ENCODE measurements at regions not wholly inside any gene's neighbourhood (a gene's known extent, or its start where the extent isn't known, plus 50 kb on each side); places are given as distances from the start of the nearest gene placed in this dataset.

- H3K27ac Mint-ChIP-seq (ENCODE audit: low read depth): no peak overlapping the region
- no peak overlapping the region for H3K4me3 Mint-ChIP-seq
- H3K4me1 Mint-ChIP-seq: peaks cover 10% of the 10 kb centered on the region
- H3K9me3 Mint-ChIP-seq: peaks cover 11% of the 10 kb centered on the region
- H3K36me3 Mint-ChIP-seq (ENCODE audit: insufficient read depth): peaks cover 3% of the 10 kb centered on the region
- DNase-seq (ENCODE audit: low spot score in 2 of 2) (no peak), ATAC-seq (replicated peaks; ENCODE audit: extremely low read depth, poor library complexity, severe bottlenecking) (no peak)
- H3K27me3 Mint-ChIP-seq: peaks cover 4% of the 10 kb centered on the region
Observed at GRCh38 chr2:239590276-239590675, 189.5 kb upstream of the HDAC4 start.

- H3K36me3 Mint-ChIP-seq (ENCODE audit: insufficient read depth): peaks cover 3% of the 10 kb centered on the region
Observed at GRCh38 chr2:239589833-239590232, 189.0 kb upstream of the HDAC4 start.

DNA sequence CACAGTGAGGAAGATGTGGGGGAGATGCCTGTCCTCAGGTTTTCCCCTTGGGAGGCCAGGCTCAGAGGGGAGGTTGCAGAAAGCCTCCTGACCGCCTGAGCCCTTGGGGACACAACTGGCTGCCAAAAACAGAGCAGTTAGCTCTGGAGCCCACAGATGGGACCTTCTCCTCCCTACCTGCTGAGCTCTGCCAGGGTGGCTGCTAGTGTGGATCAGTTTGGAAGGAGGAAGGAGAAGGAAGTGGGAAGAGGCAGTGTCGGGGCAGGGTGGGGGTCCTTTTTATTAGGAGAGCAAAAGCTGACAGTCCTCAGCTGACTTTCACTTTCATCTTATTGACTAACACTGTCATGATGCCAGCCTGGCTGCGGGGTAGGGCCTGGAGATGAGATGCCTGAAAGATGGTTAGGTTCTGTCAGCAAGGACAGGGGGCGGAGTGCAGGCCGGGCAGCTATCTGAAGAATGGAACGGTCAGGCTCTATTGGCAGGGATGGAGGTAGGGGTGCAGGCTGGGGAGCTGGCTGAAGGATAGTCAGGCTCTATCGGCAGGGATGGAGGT is 188.5 kb upstream of the HDAC4 start:
- no peak overlapping the region for H3K27ac Mint-ChIP-seq (ENCODE audit: low read depth)
- H3K4me1 Mint-ChIP-seq: peaks cover 10% of the 10 kb centered on the region
- ATAC-seq (replicated peaks; ENCODE audit: extremely low read depth, poor library complexity, severe bottlenecking) (no peak), DNase-seq (ENCODE audit: low spot score in 2 of 2) (no peak)
- H3K36me3 Mint-ChIP-seq (ENCODE audit: insufficient read depth): peaks cover 3% of the 10 kb centered on the region
- H3K4me3 Mint-ChIP-seq: no peak overlapping the region
- H3K9me3 Mint-ChIP-seq: peaks cover 11% of the 10 kb centered on the region
- H3K27me3 Mint-ChIP-seq: peaks cover 13% of the 10 kb centered on the region

More at GRCh38 chr2:239589833-239590232, 189.0 kb upstream of the HDAC4 start:
- no peak for DNase-seq (ENCODE audit: low spot score in 2 of 2)
- H3K27ac Mint-ChIP-seq (ENCODE audit: low read depth): no peak overlapping the region
- ATAC-seq (replicated peaks; ENCODE audit: extremely low read depth, poor library complexity, severe bottlenecking): no peak
- peaks cover 10% of the 10 kb centered on the region for H3K4me1 Mint-ChIP-seq
- peaks cover 8% of the 10 kb centered on the region for H3K27me3 Mint-ChIP-seq
- no peak overlapping the region for H3K4me3 Mint-ChIP-seq
- peaks cover 11% of the 10 kb centered on the region for H3K9me3 Mint-ChIP-seq

DNA sequence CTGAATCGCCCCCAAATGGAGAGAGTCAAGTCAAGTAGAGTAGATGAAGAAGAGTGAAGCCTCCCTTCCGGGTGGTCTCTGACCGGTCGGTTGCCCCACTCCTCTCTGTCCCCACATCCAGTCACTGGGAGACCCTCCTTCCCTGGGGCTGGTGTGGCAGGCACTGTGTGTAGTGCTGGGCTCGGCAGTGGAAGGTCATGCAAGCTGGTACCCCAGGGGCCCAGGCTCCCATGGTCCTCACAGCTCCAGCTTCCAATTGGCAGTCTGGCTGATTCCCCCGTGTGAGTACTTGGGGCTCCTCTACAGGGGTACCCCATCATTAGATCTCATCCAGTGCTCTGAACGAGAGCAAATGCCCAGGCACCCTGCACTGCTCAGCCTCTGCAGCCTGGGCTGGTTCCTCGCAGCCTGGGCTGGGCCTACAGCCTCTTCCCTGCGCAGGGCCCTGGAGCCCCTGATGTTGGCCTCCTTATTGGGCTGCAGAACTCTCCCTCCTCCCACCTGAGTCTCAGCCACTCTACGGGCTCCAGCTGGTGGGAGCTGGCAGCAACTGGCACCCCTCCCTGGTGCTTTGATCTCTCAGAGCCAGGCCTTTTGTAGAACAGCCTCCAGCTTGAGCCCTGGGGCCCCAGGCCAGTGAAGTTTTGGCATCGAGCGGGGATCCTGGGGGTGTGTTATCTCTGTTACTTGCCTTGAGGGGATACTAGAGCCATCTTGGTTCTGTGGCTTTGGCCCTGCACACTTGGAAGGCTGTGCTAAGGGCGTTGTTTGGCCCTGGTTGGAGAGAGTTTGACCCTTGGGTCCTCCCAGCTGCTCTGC is 187.8 kb upstream of the HDAC4 start:
- Mint-ChIP-seq H3K4me1 (peaks cover 10% of the 10 kb centered on the region), H3K9me3 (peaks cover 11% of the 10 kb centered on the region), H3K4me3 (no peak overlapping the region), H3K36me3 (ENCODE audit: insufficient read depth) (peaks cover 3% of the 10 kb centered on the region), H3K27me3 (peaks cover 13% of the 10 kb centered on the region), H3K27ac (ENCODE audit: low read depth) (no peak overlapping the region)
- DNase-seq (ENCODE audit: low spot score in 2 of 2) (no peak), ATAC-seq (replicated peaks; ENCODE audit: extremely low read depth, poor library complexity, severe bottlenecking) (no peak)

- Mint-ChIP-seq H3K4me1 (peaks cover 10% of the 10 kb centered on the region), H3K27me3 (peaks cover 13% of the 10 kb centered on the region), H3K36me3 (ENCODE audit: insufficient read depth) (peaks cover 3% of the 10 kb centered on the region), H3K9me3 (peaks cover 11% of the 10 kb centered on the region), H3K27ac (ENCODE audit: low read depth) (no peak overlapping the region), H3K4me3 (no peak overlapping the region)
- ATAC-seq (replicated peaks; ENCODE audit: extremely low read depth, poor library complexity, severe bottlenecking) (no peak), DNase-seq (ENCODE audit: low spot score in 2 of 2) (no peak)
Observed at GRCh38 chr2:239587841-239588240, 187.0 kb upstream of the HDAC4 start.

- H3K27ac Mint-ChIP-seq (ENCODE audit: low read depth): no peak overlapping the region
- no peak for ATAC-seq (replicated peaks; ENCODE audit: extremely low read depth, poor library complexity, severe bottlenecking)
- H3K4me3 Mint-ChIP-seq: no peak overlapping the region
- peaks cover 8% of the 10 kb centered on the region for H3K9me3 Mint-ChIP-seq
- DNase-seq (ENCODE audit: low spot score in 2 of 2): no peak
- H3K36me3 Mint-ChIP-seq (ENCODE audit: insufficient read depth): peaks cover 3% of the 10 kb centered on the region
- H3K4me1 Mint-ChIP-seq: peaks cover 10% of the 10 kb centered on the region
- H3K27me3 Mint-ChIP-seq: peaks cover 13% of the 10 kb centered on the region
Observed at GRCh38 chr2:239587311-239587731, 186.5 kb upstream of the HDAC4 start.

- H3K27me3 Mint-ChIP-seq: peaks cover 13% of the 10 kb centered on the region
- peaks cover 2% of the 10 kb centered on the region for H3K9me3 Mint-ChIP-seq
- no peak overlapping the region for H3K4me3 Mint-ChIP-seq
- H3K27ac Mint-ChIP-seq (ENCODE audit: low read depth): no peak overlapping the region
- DNase-seq (ENCODE audit: low spot score in 2 of 2) (no peak), ATAC-seq (replicated peaks; ENCODE audit: extremely low read depth, poor library complexity, severe bottlenecking) (no peak)
- peaks cover 3% of the 10 kb centered on the region for H3K36me3 Mint-ChIP-seq (ENCODE audit: insufficient read depth)
- peaks cover 10% of the 10 kb centered on the region for H3K4me1 Mint-ChIP-seq
Observed at GRCh38 chr2:239586651-239587310, 186.0 kb upstream of the HDAC4 start.

DNA sequence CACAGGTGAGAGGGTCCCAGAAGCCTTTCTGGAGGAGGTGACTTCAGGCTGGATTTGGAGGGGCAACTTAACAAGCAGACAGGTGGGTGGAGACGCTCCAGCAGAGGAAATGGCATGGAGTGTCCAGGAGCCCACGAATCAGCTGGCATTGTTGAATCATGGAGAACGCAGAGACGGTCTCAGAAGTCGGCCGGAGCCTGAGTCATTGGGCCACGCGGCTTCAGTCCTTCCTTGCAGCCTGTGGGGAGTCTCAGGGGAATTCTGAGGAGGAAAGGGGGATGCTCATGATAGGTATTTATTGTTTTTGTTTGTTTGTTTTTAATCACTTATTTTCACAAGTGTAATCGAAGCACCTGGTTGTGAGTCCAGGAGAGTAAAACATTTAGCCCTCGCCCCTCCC is 184.6 kb upstream of the HDAC4 start:
- no peaks in the 10 kb centered on the region for H3K9me3 Mint-ChIP-seq
- peaks cover 13% of the 10 kb centered on the region for H3K27me3 Mint-ChIP-seq
- H3K4me1 Mint-ChIP-seq: peaks cover 10% of the 10 kb centered on the region
- DNase-seq (ENCODE audit: low spot score in 2 of 2) (no peak), ATAC-seq (replicated peaks; ENCODE audit: extremely low read depth, poor library complexity, severe bottlenecking) (no peak)
- no peak overlapping the region for H3K4me3 Mint-ChIP-seq
- peaks cover 3% of the 10 kb centered on the region for H3K36me3 Mint-ChIP-seq (ENCODE audit: insufficient read depth)
- peak overlapping the region; percentile 59 for H3K27ac Mint-ChIP-seq (ENCODE audit: low read depth)

- DNase-seq (ENCODE audit: low spot score in 2 of 2): no peak
- peaks cover 3% of the 10 kb centered on the region for H3K36me3 Mint-ChIP-seq (ENCODE audit: insufficient read depth)
- peaks cover 10% of the 10 kb centered on the region for H3K4me1 Mint-ChIP-seq
- H3K27me3 Mint-ChIP-seq: peaks cover 13% of the 10 kb centered on the region
- no peak overlapping the region for H3K4me3 Mint-ChIP-seq
- no peaks in the 10 kb centered on the region for H3K9me3 Mint-ChIP-seq
- peak overlapping the region; percentile 59 for H3K27ac Mint-ChIP-seq (ENCODE audit: low read depth)
- ATAC-seq (replicated peaks; ENCODE audit: extremely low read depth, poor library complexity, severe bottlenecking): no peak
Observed at GRCh38 chr2:239584986-239585385, 184.2 kb upstream of the HDAC4 start.

DNA sequence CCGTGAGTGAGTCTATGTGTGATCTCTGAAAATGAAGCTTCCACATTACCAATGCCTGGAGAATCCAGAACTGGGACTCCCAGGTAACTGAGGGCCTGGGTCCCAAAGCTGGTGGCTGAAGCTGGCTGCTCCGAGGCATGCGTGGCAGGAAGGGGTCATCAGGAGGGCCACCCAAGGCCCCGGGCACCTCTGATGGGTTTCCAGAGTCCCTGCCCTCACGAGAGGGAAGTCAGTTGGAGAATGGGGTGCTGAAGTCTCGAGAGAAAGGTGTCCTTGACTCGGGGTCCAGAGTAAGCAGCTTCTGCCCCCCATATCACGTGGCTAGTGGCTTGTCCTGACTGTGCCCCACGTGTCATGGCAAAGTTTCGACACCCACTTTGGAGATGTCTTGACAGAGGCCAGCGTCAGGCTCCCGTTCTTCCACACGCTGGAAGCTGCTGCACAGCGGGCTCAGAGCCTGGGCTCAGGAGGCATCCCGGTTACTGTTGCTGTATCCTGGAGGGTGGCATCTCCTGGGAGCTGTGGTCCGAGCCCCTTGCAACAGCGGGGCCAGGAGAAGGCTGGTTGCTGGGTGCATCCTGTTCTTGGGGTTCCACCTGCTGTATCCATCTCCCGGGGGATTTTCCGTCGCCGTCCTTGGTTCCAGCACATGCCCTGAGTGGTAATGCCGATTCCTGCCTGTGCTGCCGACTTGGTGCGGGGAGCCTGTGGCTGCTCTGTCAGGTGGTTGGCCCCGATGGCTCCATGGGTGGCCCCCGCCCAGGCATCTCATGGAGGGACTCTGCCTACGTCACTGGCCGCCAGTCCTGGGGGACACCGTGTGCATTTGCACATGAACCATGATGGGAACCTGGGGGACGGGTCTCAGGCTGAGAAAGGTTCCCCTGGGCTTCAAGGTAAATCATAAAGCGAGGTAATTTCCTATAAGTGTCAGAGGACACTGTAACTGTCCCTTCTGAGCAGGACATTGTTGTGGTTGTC is 183.3 kb upstream of the HDAC4 start:
- DNase-seq (ENCODE audit: low spot score in 2 of 2): no peak
- Mint-ChIP-seq H3K27me3 (peaks cover 13% of the 10 kb centered on the region), H3K9me3 (no peaks in the 10 kb centered on the region), H3K36me3 (ENCODE audit: insufficient read depth) (peaks cover 2% of the 10 kb centered on the region), H3K4me1 (peaks cover 4% of the 10 kb centered on the region), H3K27ac (ENCODE audit: low read depth) (no peak overlapping the region), H3K4me3 (no peak overlapping the region)
- ATAC-seq (replicated peaks; ENCODE audit: extremely low read depth, poor library complexity, severe bottlenecking): no peak

- ATAC-seq (replicated peaks; ENCODE audit: extremely low read depth, poor library complexity, severe bottlenecking) (no peak), DNase-seq (ENCODE audit: low spot score in 2 of 2) (no peak)
- Mint-ChIP-seq H3K9me3 (no peaks in the 10 kb centered on the region), H3K36me3 (ENCODE audit: insufficient read depth) (peaks cover 1% of the 10 kb centered on the region), H3K4me3 (no peak overlapping the region), H3K4me1 (no peaks in the 10 kb centered on the region), H3K27ac (ENCODE audit: low read depth) (no peak overlapping the region), H3K27me3 (peaks cover 13% of the 10 kb centered on the region)
Observed at GRCh38 chr2:239583171-239583878, 182.5 kb upstream of the HDAC4 start.

All from central memory CD8-positive, alpha-beta T cell (primary cell).